Upper lobe of left lung (tissue), 4 donors: ENCODE measurements at regions not wholly inside any gene's neighbourhood (a gene's known extent, or its start where the extent isn't known, plus 50 kb on each side); places are given as distances from the start of the nearest gene placed in this dataset.

Source experiments
- CTCF ChIP-seq, 6 experiments: fragments of 450-650 bp in 4 of 6; fragments of 200-600 bp in 2 of 6; sonication (generic) in 2 of 6; IDR thresholded peaks; one replicate each; pipeline ENCODE4 v1.5.1; 2016 to 2019; ENCODE audit warnings: antibody characterized with exemption in 6 of 6
- EP300 ChIP-seq, 4 donors: sonication (generic); formaldehyde crosslinking; IDR thresholded peaks; one replicate each; pipeline ENCODE4 v1.5.1; 2017; ENCODE audit warnings: antibody characterized with exemption in 4 of 4, control low read depth in 2 of 4
- POLR2A ChIP-seq, 4 donors: fragments of 450-650 bp; IDR thresholded peaks; one replicate each; pipeline ENCODE4 v1.5.1; 2016 to 2017; ENCODE audit warnings: antibody characterized with exemption in 4 of 4, mild to moderate bottlenecking in 2 of 4

GRCh38 chr11:105321696-105322095, 182.1 kb upstream of the CARD18 start:
- TF ChIP-seq CTCF (IDR thresholded peaks at IDR 0.05) (no peak), EP300 (IDR thresholded peaks at IDR 0.05) (no peak), POLR2A (IDR thresholded peaks at IDR 0.05) (no peak)
